ENCODE measurements at regions not wholly inside any gene's neighbourhood (a gene's known extent, or its start where the extent isn't known, plus 50 kb on each side); places are given as distances from the start of the nearest gene placed in this dataset.

DNA sequence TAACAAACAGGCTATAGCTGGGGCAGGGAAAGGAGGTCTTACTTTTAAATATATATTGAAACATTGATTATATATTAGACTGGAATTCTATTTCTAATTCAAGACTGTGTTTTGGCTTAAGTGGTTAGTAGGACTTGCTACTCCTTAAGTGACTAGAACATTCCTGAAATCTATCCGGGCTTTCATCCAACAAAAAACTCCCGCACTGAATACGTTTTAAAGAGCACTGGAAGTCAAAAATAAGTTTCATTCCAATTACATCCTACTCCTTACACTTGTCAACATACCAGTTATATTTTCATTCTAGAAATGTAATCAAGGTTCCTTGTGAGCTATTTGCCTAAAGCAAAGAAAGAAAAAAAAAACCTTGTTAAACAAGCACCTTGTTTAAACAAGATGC lies 204.6 kb downstream of the SP3 start:
- H3K27ac ChIP-seq, result no peak overlapping the region
- no peak for DNase-seq
- H3K9me3 ChIP-seq, result no peaks in the 10 kb centered on the region
- WGBS, 4 donors, result 19 to 31% (median 24%) methylated on average over 3 of the region's 3 CpGs
- no peak for TF ChIP-seq POLR2A (IDR thresholded peaks at IDR 0.05)
- peaks cover 0 to 13% (median 0%) of the 10 kb centered on the region in 12 donors for H3K4me1 ChIP-seq
- no peak for ATAC-seq
- intact Hi-C loops (cut with DNase I), result no loop called here
- no peak overlapping the region for H3K4me3 ChIP-seq
- H3K36me3 ChIP-seq, result no peaks in the 10 kb centered on the region
- no peaks in the 10 kb centered on the region for H3K27me3 ChIP-seq

DNA sequence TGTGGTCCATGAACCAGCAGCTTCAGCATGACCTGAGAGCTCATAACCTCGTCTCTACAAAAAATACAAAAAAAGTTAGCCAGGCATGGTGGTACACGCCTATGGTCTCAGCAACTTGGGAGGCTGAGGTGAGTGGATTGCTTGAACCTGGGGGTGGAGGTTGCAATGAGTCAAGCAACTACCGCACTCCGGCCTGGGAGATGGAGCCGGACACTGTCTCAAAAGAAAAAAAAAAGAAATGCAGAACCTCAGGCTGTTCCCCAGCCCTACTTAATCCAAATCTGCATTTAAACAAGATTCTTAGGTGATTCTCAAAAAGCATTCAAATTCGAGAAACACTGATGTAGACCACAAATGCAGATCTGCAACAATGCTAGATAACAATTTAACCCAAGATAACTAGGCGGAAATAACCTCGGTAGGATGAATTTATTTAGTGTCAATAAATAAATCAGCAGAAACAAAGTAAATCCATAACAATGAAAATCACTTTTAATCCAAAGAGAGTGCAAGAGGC lies 203.5 kb downstream of the SP3 start:
- ATAC-seq (no peak), DNase-seq (no peak)
- 87 to 89% (median 89%) methylated on average over 8 of the region's 8 CpGs for WGBS, 4 donors
- no peaks in the 10 kb centered on the region for H3K27me3 ChIP-seq
- no peaks in the 10 kb centered on the region for H3K36me3 ChIP-seq
- H3K4me1 ChIP-seq, result peaks cover 0 to 13% (median 0%) of the 10 kb centered on the region in 12 donors
- TF ChIP-seq POLR2A (IDR thresholded peaks at IDR 0.05), result no peak
- TF ChIP-seq, protein P1, sequence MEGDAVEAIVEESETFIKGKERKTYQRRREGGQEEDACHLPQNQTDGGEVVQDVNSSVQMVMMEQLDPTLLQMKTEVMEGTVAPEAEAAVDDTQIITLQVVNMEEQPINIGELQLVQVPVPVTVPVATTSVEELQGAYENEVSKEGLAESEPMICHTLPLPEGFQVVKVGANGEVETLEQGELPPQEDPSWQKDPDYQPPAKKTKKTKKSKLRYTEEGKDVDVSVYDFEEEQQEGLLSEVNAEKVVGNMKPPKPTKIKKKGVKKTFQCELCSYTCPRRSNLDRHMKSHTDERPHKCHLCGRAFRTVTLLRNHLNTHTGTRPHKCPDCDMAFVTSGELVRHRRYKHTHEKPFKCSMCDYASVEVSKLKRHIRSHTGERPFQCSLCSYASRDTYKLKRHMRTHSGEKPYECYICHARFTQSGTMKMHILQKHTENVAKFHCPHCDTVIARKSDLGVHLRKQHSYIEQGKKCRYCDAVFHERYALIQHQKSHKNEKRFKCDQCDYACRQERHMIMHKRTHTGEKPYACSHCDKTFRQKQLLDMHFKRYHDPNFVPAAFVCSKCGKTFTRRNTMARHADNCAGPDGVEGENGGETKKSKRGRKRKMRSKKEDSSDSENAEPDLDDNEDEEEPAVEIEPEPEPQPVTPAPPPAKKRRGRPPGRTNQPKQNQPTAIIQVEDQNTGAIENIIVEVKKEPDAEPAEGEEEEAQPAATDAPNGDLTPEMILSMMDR (IDR thresholded peaks at IDR 0.05), result no peak
- intact Hi-C loops (cut with DNase I), result no loop called here
- no peak overlapping the region for H3K27ac ChIP-seq
- no peaks in the 10 kb centered on the region for H3K9me3 ChIP-seq
- H3K4me3 ChIP-seq, result no peak overlapping the region

DNA sequence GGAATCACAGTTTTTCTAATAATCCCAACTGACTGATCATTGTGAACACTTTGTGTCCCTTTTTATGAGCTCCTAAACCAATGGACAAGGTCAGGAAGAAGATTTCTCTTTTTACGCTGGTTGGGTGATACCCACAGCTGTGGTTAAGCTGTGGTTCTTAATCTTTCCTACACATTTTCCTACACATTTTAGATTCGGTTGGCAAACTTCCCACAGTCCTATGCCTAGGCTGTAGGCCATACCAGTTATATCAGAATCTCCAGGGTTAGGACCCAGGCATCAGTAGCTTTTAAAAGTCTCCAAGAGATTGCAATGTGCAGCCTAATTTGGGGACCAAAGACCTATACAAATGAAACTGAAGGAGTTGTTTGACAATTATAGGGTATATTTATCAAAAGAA lies 203.0 kb downstream of the SP3 start:
- H3K9me3 ChIP-seq, result no peaks in the 10 kb centered on the region
- H3K4me1 ChIP-seq, result peaks cover 0 to 13% (median 0%) of the 10 kb centered on the region in 12 donors
- 69 to 79% (median 76%) methylated on average over 2 of the region's 2 CpGs for WGBS, 4 donors
- H3K27me3 ChIP-seq, result no peaks in the 10 kb centered on the region
- ATAC-seq, result no peak
- no peak overlapping the region for H3K27ac ChIP-seq
- no peak overlapping the region for H3K4me3 ChIP-seq
- intact Hi-C loops (cut with DNase I), result no loop called here
- no peak for DNase-seq
- no peaks in the 10 kb centered on the region for H3K36me3 ChIP-seq
- TF ChIP-seq, protein P1 (IDR thresholded peaks at IDR 0.05), result no peak
- no peak for TF ChIP-seq POLR2A (IDR thresholded peaks at IDR 0.05)

DNA sequence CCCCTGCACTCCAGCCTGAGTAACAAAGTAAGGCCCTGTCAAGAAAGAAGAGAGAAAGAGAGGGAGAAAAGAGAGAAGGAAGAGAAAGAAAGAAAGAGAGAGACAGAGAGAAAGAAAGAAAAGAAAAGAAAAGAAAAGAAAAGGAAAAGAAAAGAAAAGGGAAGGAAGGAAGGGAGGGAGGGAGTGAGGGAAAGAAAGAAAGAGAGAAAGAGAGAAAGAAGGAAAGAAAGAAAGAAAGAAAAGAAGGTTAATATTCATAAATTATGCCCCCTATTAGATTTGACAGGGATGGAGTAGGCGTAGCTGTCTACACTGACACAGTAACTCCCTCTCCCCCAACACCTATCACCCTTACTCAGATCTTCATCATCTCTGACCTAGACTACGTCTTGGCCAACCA lies 202.3 kb downstream of the SP3 start:
- no peak for DNase-seq
- intact Hi-C loops (cut with DNase I), result no loop called here
- Histone ChIP-seq H3K4me3 (no peak overlapping the region), H3K4me1 (peaks cover 0 to 13% (median 0%) of the 10 kb centered on the region in 12 donors), H3K27ac (no peak overlapping the region), H3K9me3 (no peaks in the 10 kb centered on the region), H3K27me3 (no peaks in the 10 kb centered on the region), H3K36me3 (no peaks in the 10 kb centered on the region)
- ATAC-seq, result no peak
- 85 to 92% (median 89%) methylated on average over 2 of the region's 2 CpGs for WGBS, 4 donors
- no peak for TF ChIP-seq POLR2A (IDR thresholded peaks at IDR 0.05)
- TF ChIP-seq, protein P1 (IDR thresholded peaks at IDR 0.05), result no peak

DNA sequence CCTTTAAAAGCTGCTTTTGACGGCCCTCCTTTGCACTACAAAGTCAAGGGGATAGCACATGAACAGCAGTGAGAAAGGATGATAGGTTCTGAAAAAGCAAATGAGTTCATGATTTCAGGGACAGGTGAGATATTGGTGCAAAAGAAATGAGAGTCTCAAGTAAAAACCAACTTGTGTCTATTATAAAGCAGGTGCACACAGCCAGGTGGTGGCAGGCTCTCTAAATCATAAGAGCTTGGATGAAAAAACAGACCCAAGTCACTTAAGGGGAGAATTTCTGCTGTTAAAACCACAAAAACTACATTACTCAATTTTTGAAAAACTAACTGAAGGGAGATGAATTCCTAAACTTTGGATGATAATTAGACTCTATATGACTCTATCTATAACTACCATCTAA lies 201.5 kb downstream of the SP3 start:
- no peaks in the 10 kb centered on the region for H3K9me3 ChIP-seq
- no peak overlapping the region for H3K4me3 ChIP-seq
- H3K4me1 ChIP-seq, result peaks cover 0 to 13% (median 0%) of the 10 kb centered on the region in 12 donors
- no peak overlapping the region for H3K27ac ChIP-seq
- H3K27me3 ChIP-seq, result no peaks in the 10 kb centered on the region
- no peaks in the 10 kb centered on the region for H3K36me3 ChIP-seq
- DNase-seq, result no peak
- intact Hi-C loops (cut with DNase I), result no loop called here
- WGBS, 4 donors, result 89 to 100% (median 89%) methylated on average over 1 of the region's 1 CpG
- no peak for ATAC-seq
- TF ChIP-seq POLR2A (IDR thresholded peaks at IDR 0.05), result no peak
- TF ChIP-seq, protein P1 (IDR thresholded peaks at IDR 0.05), result no peak
